H9 (cell line): ENCODE measurements at regions not wholly inside any gene's neighbourhood (a gene's known extent, or its start where the extent isn't known, plus 50 kb on each side); places are given as distances from the start of the nearest gene placed in this dataset.

Source experiments
- DNase-seq: peaks from one replicate; pipeline ENCODE4 v3.0.0-alpha.2; 2017
- H2AFZ ChIP-seq: one replicate; pipeline ENCODE4 v1.6.1; 2013; ENCODE audit warnings: mild to moderate bottlenecking, low read length, control low read depth, moderate library complexity
- H2AK5ac ChIP-seq: 2 replicates; pipeline ENCODE4 v1.6.1; 2013; ENCODE audit warnings: low read length, control low read depth, mixed read lengths; ENCODE audit not compliant: insufficient read length
- H2BK120ac ChIP-seq: one replicate; pipeline ENCODE4 v1.6.1; 2013; ENCODE audit warnings: low read depth, mild to moderate bottlenecking, low read length, control low read depth, inconsistent platforms; ENCODE audit not compliant: poor library complexity, severe bottlenecking
- H2BK12ac ChIP-seq: 2 replicates; pipeline ENCODE4 v1.6.1; 2013; ENCODE audit warnings: low read length, control low read depth, mixed read lengths, low read depth; ENCODE audit not compliant: insufficient read length
- H2BK15ac ChIP-seq: 2 replicates; pipeline ENCODE4 v1.6.1; 2013; ENCODE audit warnings: low read depth, low read length, control low read depth
- H2BK20ac ChIP-seq: one replicate; pipeline ENCODE4 v1.6.1; 2013; ENCODE audit warnings: low read depth, mild to moderate bottlenecking, low read length, control low read depth, inconsistent platforms; ENCODE audit not compliant: poor library complexity, severe bottlenecking
- H2BK5ac ChIP-seq: 2 replicates; pipeline ENCODE4 v1.6.1; 2013; ENCODE audit warnings: low read length, control low read depth, mixed read lengths; ENCODE audit not compliant: insufficient read length
- H3K14ac ChIP-seq: 2 replicates; pipeline ENCODE4 v1.6.1; 2013; ENCODE audit warnings: low read length, control low read depth; ENCODE audit not compliant: insufficient read depth
- H3K18ac ChIP-seq: 2 replicates; pipeline ENCODE4 v1.6.1; 2013; ENCODE audit warnings: low read depth, mild to moderate bottlenecking, mixed read lengths, low read length, control low read depth; ENCODE audit not compliant: insufficient read length
- H3K23ac ChIP-seq: 2 replicates; pipeline ENCODE4 v1.6.1; 2013; ENCODE audit warnings: low read length, control low read depth, mixed read lengths, low read depth; ENCODE audit not compliant: insufficient read length
- H3K23me2 ChIP-seq: 2 replicates; pipeline ENCODE4 v1.6.1; 2013; ENCODE audit warnings: low read depth, mild to moderate bottlenecking, mixed read lengths, low read length, control low read depth; ENCODE audit not compliant: insufficient read length, poor library complexity, severe bottlenecking
- H3K27ac ChIP-seq: 2 replicates; pipeline ENCODE4 v1.5.1; 2013; ENCODE audit warnings: low read length, control low read depth, mixed read lengths, low read depth; ENCODE audit not compliant: insufficient read length
- H3K27me3 ChIP-seq: 2 replicates; pipeline ENCODE4 v1.6.1; 2013; ENCODE audit warnings: low read length, control low read depth, inconsistent platforms; ENCODE audit not compliant: insufficient read depth
- H3K4ac ChIP-seq: 2 replicates; pipeline ENCODE4 v1.6.1; 2013; ENCODE audit warnings: low read depth, mild to moderate bottlenecking, control low read depth, inconsistent platforms, low read length, moderate library complexity
- H3K4me1 ChIP-seq: 2 replicates; pipeline ENCODE4 v1.6.1; 2013; ENCODE audit warnings: low read length, control low read depth, inconsistent platforms; ENCODE audit not compliant: insufficient read depth
- H3K4me2 ChIP-seq: 2 replicates; pipeline ENCODE4 v1.6.1; 2013; ENCODE audit warnings: low read length, control low read depth, mixed read lengths; ENCODE audit not compliant: insufficient read length, insufficient read depth
- H3K56ac ChIP-seq: 2 replicates; pipeline ENCODE4 v1.6.1; 2013; ENCODE audit warnings: low read depth, mild to moderate bottlenecking, mixed read lengths, low read length, control low read depth; ENCODE audit not compliant: insufficient read length
- H3K79me1 ChIP-seq: 2 replicates; pipeline ENCODE4 v1.6.1; 2013; ENCODE audit warnings: low read depth, mild to moderate bottlenecking, moderate library complexity, low read length, control low read depth, inconsistent platforms; ENCODE audit not compliant: insufficient read depth, poor library complexity, severe bottlenecking
- H3K79me2 ChIP-seq: 2 replicates; pipeline ENCODE4 v1.6.1; 2013; ENCODE audit warnings: low read length, control low read depth, inconsistent platforms; ENCODE audit not compliant: insufficient read depth
- H3K9ac ChIP-seq: 2 replicates; pipeline ENCODE4 v1.6.1; 2013; ENCODE audit warnings: low read length, control low read depth, mixed read lengths; ENCODE audit not compliant: insufficient read length; ENCODE audit errors: extremely low read depth
- H3K9me3 ChIP-seq: one replicate; pipeline ENCODE4 v1.6.1; 2013; ENCODE audit warnings: low read depth, low read length, inconsistent platforms; ENCODE audit not compliant: control insufficient read depth
- H3T11ph ChIP-seq: one replicate; pipeline ENCODE4 v1.6.1; 2013; ENCODE audit warnings: mild to moderate bottlenecking, low read length, control low read depth, inconsistent platforms
- H4K20me1 ChIP-seq: one replicate; pipeline ENCODE4 v1.6.1; 2013; ENCODE audit not compliant: control insufficient read depth, insufficient read length, insufficient read depth
- H4K5ac ChIP-seq: 2 replicates; pipeline ENCODE4 v1.6.1; 2013; ENCODE audit warnings: low read depth, mild to moderate bottlenecking, mixed read lengths, low read length, control low read depth; ENCODE audit not compliant: insufficient read length
- H4K8ac ChIP-seq: replicated peaks from 2 replicates; pipeline ENCODE4 v1.6.1; 2013; ENCODE audit warnings: low read length, control low read depth, mixed read lengths, low read depth; ENCODE audit not compliant: insufficient read length
- H4K91ac ChIP-seq: 2 replicates; pipeline ENCODE4 v1.6.1; 2013; ENCODE audit warnings: low read depth, mild to moderate bottlenecking, moderate library complexity, mixed read lengths, low read length, control low read depth; ENCODE audit not compliant: insufficient read length
- H3K27ac Mint-ChIP-seq, 3 experiments: 2 replicates in 2 of 3; 3 replicates in 1 of 3; pipeline ENCODE4 v1.8.0; 2020 to 2021; ENCODE audit warnings: mixed read lengths in 3 of 3, mild to moderate bottlenecking in 1 of 3, moderate library complexity in 1 of 3
- H3K27me3 Mint-ChIP-seq: 2 replicates; pipeline ENCODE4 v1.8.0; 2021; ENCODE audit warnings: low read depth, mild to moderate bottlenecking, moderate library complexity, mixed read lengths
- H3K36me3 Mint-ChIP-seq, 3 experiments: 2 replicates in 2 of 3; 3 replicates in 1 of 3; pipeline ENCODE4 v1.8.0; 2020 to 2021; ENCODE audit warnings: low read depth in 3 of 3, mixed read lengths in 3 of 3; ENCODE audit not compliant: insufficient read depth in 1 of 3
- H3K4me1 Mint-ChIP-seq, 2 experiments: 2 replicates each; pipeline ENCODE4 v1.8.0; 2020; ENCODE audit warnings: mixed read lengths in 2 of 2
- H3K4me3 Mint-ChIP-seq, 2 experiments: 2 replicates in 1 of 2; 3 replicates in 1 of 2; pipeline ENCODE4 v1.8.0; 2020 to 2021; ENCODE audit warnings: mild to moderate bottlenecking in 2 of 2, mixed read lengths in 2 of 2, moderate library complexity in 1 of 2
- H3K9me3 Mint-ChIP-seq, 2 experiments: 2 replicates in 1 of 2; 3 replicates in 1 of 2; pipeline ENCODE4 v1.8.0; 2020; ENCODE audit warnings: mild to moderate bottlenecking in 2 of 2, mixed read lengths in 2 of 2, moderate library complexity in 1 of 2
- CTCF ChIP-seq: fragments of 200-600 bp; sonication (generic); conservative IDR thresholded peaks from 3 replicates; pipeline ENCODE4 v1.8.0; 2021; ENCODE audit warnings: antibody characterized with exemption, mild to moderate bottlenecking
- WGBS: extraction: QIAGEN DNeasy Blood & Tissue Kit; methylation state at CpG from one replicate; pipeline ENCODE4 v1.1.7; 2013; ENCODE audit warnings: missing lambda C conversion rate, low lambda C conversion rate, mixed read lengths; ENCODE audit not compliant: insufficient read length; ENCODE audit errors: extremely low coverage; 5-methylcytosine and 5-hydroxymethylcytosine counted together

GRCh38 chr7:46949270-46949931 lies 632.5 kb downstream of the TNS3 start:
- Histone ChIP-seq H2BK15ac (no peak overlapping the region), H2AK5ac (no peak overlapping the region), H3K79me1 (no peaks in the 10 kb centered on the region), H3K23me2 (no peaks in the 10 kb centered on the region), H2BK20ac (no peak overlapping the region), H2BK12ac (no peak overlapping the region), H3K18ac (no peak overlapping the region), H3T11ph (no peak overlapping the region), H3K27ac (no peak overlapping the region), H3K27me3 (no peaks in the 10 kb centered on the region), H3K9me3 (no peaks in the 10 kb centered on the region), H3K9ac (no peak overlapping the region), H2BK5ac (no peak overlapping the region), H4K8ac (no peak overlapping the region), H3K4ac (no peak overlapping the region), H3K4me1 (no peaks in the 10 kb centered on the region), H4K20me1 (no peaks in the 10 kb centered on the region), H3K56ac (no peak overlapping the region), H3K14ac (no peak overlapping the region), H4K5ac (no peak overlapping the region), H2AFZ (no peak overlapping the region), H3K23ac (no peak overlapping the region), H4K91ac (no peak overlapping the region), H2BK120ac (no peak overlapping the region), H3K4me2 (no peak overlapping the region), H3K79me2 (no peaks in the 10 kb centered on the region)
- H3K36me3 Mint-ChIP-seq, result no peaks in the 10 kb centered on the region
- no peaks in the 10 kb centered on the region for H3K9me3 Mint-ChIP-seq
- peaks cover 2% of the 10 kb centered on the region for H3K27me3 Mint-ChIP-seq
- H3K27ac Mint-ChIP-seq, result no peak overlapping the region; a peak in 2 of 7 replicates
- H3K4me1 Mint-ChIP-seq, result no peaks in the 10 kb centered on the region
- no peak for TF ChIP-seq CTCF
- DNase-seq, result no peak
- H3K4me3 Mint-ChIP-seq, result no peak overlapping the region
- no CpG with 5 or more reads among the region's 4 CpGs for WGBS
